HG03095 (cell line): ENCODE measurements at regions not wholly inside any gene's neighbourhood (a gene's known extent, or its start where the extent isn't known, plus 50 kb on each side); places are given as distances from the start of the nearest gene placed in this dataset.

Source experiments
- ATAC-seq: cut with Tn5 transposase; IDR thresholded peaks from one replicate; pipeline ENCODE4 v1.9.1; 2021; ENCODE audit warnings: moderate library complexity; ENCODE audit not compliant: unreplicated experiment

GRCh38 chr7:96495751-96496216 lies 173.9 kb upstream of the SLC25A13 start:
- ATAC-seq: no peak

- ATAC-seq: no peak
These were observed 164.8 kb upstream of the SLC25A13 start for GRCh38 chr7:96486681-96487080.

- ATAC-seq: no peak
These were observed 162.9 kb upstream of the SLC25A13 start for GRCh38 chr7:96484845-96485244.

- ATAC-seq: no peak
These were observed 162.2 kb upstream of the SLC25A13 start for GRCh38 chr7:96484091-96484490.

- ATAC-seq: no peak
These were observed 159.9 kb upstream of the SLC25A13 start for GRCh38 chr7:96481796-96482195.

- no peak for ATAC-seq
These were observed 157.2 kb upstream of the SLC25A13 start for GRCh38 chr7:96479015-96479645.

GRCh38 chr7:96471606-96472005 lies 149.7 kb upstream of the SLC25A13 start:
- no peak for ATAC-seq

- ATAC-seq: no peak
These were observed 130.2 kb upstream of the SLC25A13 start for GRCh38 chr7:96452146-96452545.

GRCh38 chr7:96449094-96449493 lies 127.2 kb upstream of the SLC25A13 start:
- ATAC-seq: no peak

GRCh38 chr7:96447109-96447645 lies 125.3 kb upstream of the SLC25A13 start:
- ATAC-seq: no peak

- ATAC-seq: no peak
These were observed 119.7 kb upstream of the SLC25A13 start for GRCh38 chr7:96441436-96442084.

GRCh38 chr7:96440328-96440727 lies 118.4 kb upstream of the SLC25A13 start:
- no peak for ATAC-seq

GRCh38 chr7:96436880-96437279 lies 115.0 kb upstream of the SLC25A13 start:
- no peak for ATAC-seq

- no peak for ATAC-seq
These were observed 108.5 kb upstream of the SLC25A13 start for GRCh38 chr7:96430356-96430755.

GRCh38 chr7:96427143-96427542 lies 105.2 kb upstream of the SLC25A13 start:
- ATAC-seq: no peak

- no peak for ATAC-seq
These were observed 104.8 kb upstream of the SLC25A13 start for GRCh38 chr7:96426685-96427084.

- no peak for ATAC-seq
These were observed 104.1 kb upstream of the SLC25A13 start for GRCh38 chr7:96426027-96426426.

GRCh38 chr7:96424411-96424810 lies 102.5 kb upstream of the SLC25A13 start:
- ATAC-seq: no peak

- ATAC-seq: no peak
These were observed 100.5 kb upstream of the SLC25A13 start for GRCh38 chr7:96422388-96422787.

- ATAC-seq: no peak
These were observed 96.7 kb upstream of the SLC25A13 start for GRCh38 chr7:96418581-96418980.

- no peak for ATAC-seq
These were observed 95.9 kb upstream of the SLC25A13 start for GRCh38 chr7:96417784-96418183.

GRCh38 chr7:96416599-96416998 lies 94.7 kb upstream of the SLC25A13 start:
- ATAC-seq: no peak
